Liver (tissue), 2 donors: ENCODE measurements at regions not wholly inside any gene's neighbourhood (a gene's known extent, or its start where the extent isn't known, plus 50 kb on each side); places are given as distances from the start of the nearest gene placed in this dataset.

Experiments
- JUND ChIP-seq, 2 donors: IDR thresholded peaks; 2 replicates each; pipeline ENCODE4 v1.6.1; 2016; ENCODE audit warnings: antibody characterized with exemption in 2 of 2
- TAF1 ChIP-seq: conservative IDR thresholded peaks from 2 replicates; pipeline ENCODE4 v1.6.1; 2016; ENCODE audit warnings: antibody characterized with exemption, mild to moderate bottlenecking
- TF ChIP-seq, protein P1 (sequence below): IDR thresholded peaks from 2 replicates; pipeline ENCODE4 v1.6.1; 2016; ENCODE audit warnings: antibody characterized with exemption
- donor health status: healthy.

DNA sequence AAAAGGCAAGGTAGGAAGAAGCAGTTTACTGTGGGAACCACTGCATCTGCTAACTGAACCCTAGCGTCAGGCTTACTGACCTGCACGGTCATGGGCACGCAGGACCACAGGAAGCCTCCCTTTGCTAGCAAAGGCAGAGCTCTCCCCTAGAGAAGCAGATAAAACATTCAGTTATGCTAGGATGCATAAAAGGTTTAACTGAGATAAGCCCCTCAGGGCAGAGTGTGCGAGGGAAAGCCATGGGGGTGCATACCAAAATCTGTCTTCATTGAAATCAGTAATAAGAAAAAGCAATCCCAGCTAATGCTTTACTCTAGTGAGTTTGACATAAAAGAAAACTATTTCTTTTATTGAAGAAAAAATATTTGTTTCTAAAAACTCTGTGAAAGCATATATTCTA is 2403.7 kb upstream of the C9orf72 start:
- no peak for TF ChIP-seq JUND (IDR thresholded peaks at IDR 0.05)
- TF ChIP-seq TAF1: no peak
- TF ChIP-seq, protein P1, sequence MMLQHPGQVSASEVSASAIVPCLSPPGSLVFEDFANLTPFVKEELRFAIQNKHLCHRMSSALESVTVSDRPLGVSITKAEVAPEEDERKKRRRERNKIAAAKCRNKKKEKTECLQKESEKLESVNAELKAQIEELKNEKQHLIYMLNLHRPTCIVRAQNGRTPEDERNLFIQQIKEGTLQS: no peak
